Peyer's patch (tissue), 4 donors: ENCODE measurements at regions not wholly inside any gene's neighbourhood (a gene's known extent, or its start where the extent isn't known, plus 50 kb on each side); places are given as distances from the start of the nearest gene placed in this dataset.

Source experiments
- POLR2A ChIP-seq, 2 donors: fragments of 450-650 bp; IDR thresholded peaks; one replicate each; pipeline ENCODE4 v1.5.1; 2017; ENCODE audit warnings: antibody characterized with exemption in 2 of 2, mild to moderate bottlenecking in 2 of 2, moderate library complexity in 2 of 2
- TF ChIP-seq, protein P1 (sequence below), 6 experiments: fragments of 450-650 bp in 4 of 6; fragments of 200-600 bp in 2 of 6; sonication (generic) in 1 of 6; IDR thresholded peaks; one replicate each; pipeline ENCODE4 v1.5.1; 2017 to 2019; ENCODE audit warnings: antibody characterized with exemption in 6 of 6, mild to moderate bottlenecking in 3 of 6, moderate library complexity in 1 of 6

DNA sequence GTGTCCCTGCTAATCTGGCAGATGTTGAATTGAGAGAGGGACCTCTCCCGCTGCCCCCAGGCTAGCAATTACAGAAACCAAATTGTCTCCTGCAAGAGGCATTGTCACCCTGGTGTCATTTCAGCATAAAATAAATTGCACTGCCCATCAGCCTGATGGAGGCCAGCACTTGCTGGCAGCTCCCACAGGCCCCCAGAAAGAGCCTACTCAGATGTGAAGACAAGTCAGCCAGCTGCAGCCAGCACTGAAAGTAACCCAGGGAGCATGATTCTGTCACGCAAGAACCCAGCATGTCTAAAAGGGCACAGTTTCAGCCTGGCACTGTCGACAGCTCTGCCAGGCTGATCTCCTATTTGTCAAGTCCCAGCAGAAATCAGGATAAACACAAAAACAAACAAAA lies 110.3 kb upstream of the CTTNBP2NL start:
- TF ChIP-seq, protein P1, sequence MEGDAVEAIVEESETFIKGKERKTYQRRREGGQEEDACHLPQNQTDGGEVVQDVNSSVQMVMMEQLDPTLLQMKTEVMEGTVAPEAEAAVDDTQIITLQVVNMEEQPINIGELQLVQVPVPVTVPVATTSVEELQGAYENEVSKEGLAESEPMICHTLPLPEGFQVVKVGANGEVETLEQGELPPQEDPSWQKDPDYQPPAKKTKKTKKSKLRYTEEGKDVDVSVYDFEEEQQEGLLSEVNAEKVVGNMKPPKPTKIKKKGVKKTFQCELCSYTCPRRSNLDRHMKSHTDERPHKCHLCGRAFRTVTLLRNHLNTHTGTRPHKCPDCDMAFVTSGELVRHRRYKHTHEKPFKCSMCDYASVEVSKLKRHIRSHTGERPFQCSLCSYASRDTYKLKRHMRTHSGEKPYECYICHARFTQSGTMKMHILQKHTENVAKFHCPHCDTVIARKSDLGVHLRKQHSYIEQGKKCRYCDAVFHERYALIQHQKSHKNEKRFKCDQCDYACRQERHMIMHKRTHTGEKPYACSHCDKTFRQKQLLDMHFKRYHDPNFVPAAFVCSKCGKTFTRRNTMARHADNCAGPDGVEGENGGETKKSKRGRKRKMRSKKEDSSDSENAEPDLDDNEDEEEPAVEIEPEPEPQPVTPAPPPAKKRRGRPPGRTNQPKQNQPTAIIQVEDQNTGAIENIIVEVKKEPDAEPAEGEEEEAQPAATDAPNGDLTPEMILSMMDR (IDR thresholded peaks at IDR 0.05), result no peak
- no peak for TF ChIP-seq POLR2A (IDR thresholded peaks at IDR 0.05)
